Endodermal cell (in vitro differentiated cells): ENCODE measurements at regions not wholly inside any gene's neighbourhood (a gene's known extent, or its start where the extent isn't known, plus 50 kb on each side); places are given as distances from the start of the nearest gene placed in this dataset.
A peak's percentile ranks its signal among the peaks of the same experiment; 100 is the strongest.

Experiments used
- DNase-seq: peaks from one replicate; pipeline ENCODE4 v3.0.0-alpha.2; 2017
- H3K27ac ChIP-seq: 2 replicates; pipeline ENCODE4 v1.5.1; 2013; ENCODE audit warnings: mild to moderate bottlenecking, low read depth, low read length, moderate library complexity
- H3K27me3 ChIP-seq: 2 replicates; pipeline ENCODE4 v1.6.1; 2013; ENCODE audit warnings: mild to moderate bottlenecking, low read length, moderate library complexity; ENCODE audit not compliant: insufficient read depth, control insufficient read depth, poor library complexity, severe bottlenecking
- H3K36me3 ChIP-seq: 2 replicates; pipeline ENCODE4 v1.7.0; 2013; ENCODE audit warnings: mild to moderate bottlenecking, low read length, moderate library complexity; ENCODE audit not compliant: control insufficient read depth, insufficient read depth
- H3K4me1 ChIP-seq: one replicate; pipeline ENCODE4 v1.7.0; 2013; ENCODE audit warnings: low read length; ENCODE audit not compliant: control insufficient read depth, insufficient read depth
- H3K4me3 ChIP-seq: 2 replicates; pipeline ENCODE4 v1.5.1; 2013; ENCODE audit warnings: mild to moderate bottlenecking, low read length, moderate library complexity
- H3K9ac ChIP-seq: 2 replicates; pipeline ENCODE4 v1.6.1; 2013; ENCODE audit warnings: mild to moderate bottlenecking, low read length, moderate library complexity; ENCODE audit not compliant: poor library complexity, severe bottlenecking; ENCODE audit errors: extremely low read depth
- H3K9me3 ChIP-seq: 2 replicates; pipeline ENCODE4 v1.6.1; 2013; ENCODE audit warnings: mild to moderate bottlenecking, low read length, moderate library complexity; ENCODE audit not compliant: control insufficient read depth
- H3K27ac Mint-ChIP-seq: 2 replicates; pipeline ENCODE4 v1.8.0; 2020; ENCODE audit warnings: mixed read lengths
- H3K27me3 Mint-ChIP-seq: 2 replicates; pipeline ENCODE4 v1.8.0; 2021; ENCODE audit warnings: mild to moderate bottlenecking, mixed read lengths; ENCODE audit not compliant: insufficient read depth
- H3K36me3 Mint-ChIP-seq: 2 replicates; pipeline ENCODE4 v1.8.0; 2020; ENCODE audit warnings: low read depth, mixed read lengths
- H3K4me1 Mint-ChIP-seq: 2 replicates; pipeline ENCODE4 v1.8.0; 2020; ENCODE audit warnings: mixed read lengths
- H3K4me3 Mint-ChIP-seq: 2 replicates; pipeline ENCODE4 v1.8.0; 2020; ENCODE audit warnings: mild to moderate bottlenecking, moderate library complexity, mixed read lengths
- H3K9me3 Mint-ChIP-seq: 2 replicates; pipeline ENCODE4 v1.8.0; 2020; ENCODE audit warnings: mild to moderate bottlenecking, mixed read lengths
- CTCF ChIP-seq: fragments of 200-600 bp; sonication (generic); conservative IDR thresholded peaks from 2 replicates; pipeline ENCODE4 v1.5.0; 2021; ENCODE audit warnings: antibody characterized with exemption, mild to moderate bottlenecking
- WGBS, 2 experiments: methylation state at CpG; one replicate each; pipeline versions ENCODE4 v1.1.5 to v1.1.7; 2013; ENCODE audit warnings: missing lambda C conversion rate in 2 of 2, mixed read lengths in 1 of 2; ENCODE audit not compliant: insufficient coverage in 1 of 2, insufficient read length in 1 of 2; 5-methylcytosine and 5-hydroxymethylcytosine counted together

GRCh38 chr10:128386231-128386630 is 260.0 kb upstream of the MKI67 start:
- no peaks in the 10 kb centered on the region for H3K9me3 ChIP-seq
- no peaks in the 10 kb centered on the region for H3K4me1 Mint-ChIP-seq
- no peaks in the 10 kb centered on the region for H3K9me3 Mint-ChIP-seq
- no peaks in the 10 kb centered on the region for H3K27me3 ChIP-seq
- DNase-seq = peak; percentile 10
- no peak overlapping the region for H3K4me3 ChIP-seq
- H3K36me3 Mint-ChIP-seq = no peaks in the 10 kb centered on the region
- WGBS, 2 experiments = 92 to 97% methylated on average over 3 to 7 of the region's 7 CpGs
- no peak overlapping the region for H3K27ac Mint-ChIP-seq
- no peak overlapping the region for H3K27ac ChIP-seq
- H3K9ac ChIP-seq = no peak overlapping the region
- H3K4me3 Mint-ChIP-seq = no peak overlapping the region
- no peaks in the 10 kb centered on the region for H3K4me1 ChIP-seq
- H3K36me3 ChIP-seq = no peaks in the 10 kb centered on the region
- H3K27me3 Mint-ChIP-seq = peaks cover 5% of the 10 kb centered on the region
- no peak for TF ChIP-seq CTCF

GRCh38 chr10:128386816-128387604 is 260.8 kb upstream of the MKI67 start:
- peak; percentile 20 for DNase-seq
- WGBS, 2 experiments = 92 to 94% methylated on average over 21 to 24 of the region's 24 CpGs
- Histone ChIP-seq H3K4me3 (no peak overlapping the region), H3K9me3 (no peaks in the 10 kb centered on the region), H3K27ac (no peak overlapping the region), H3K27me3 (no peaks in the 10 kb centered on the region), H3K9ac (no peak overlapping the region), H3K36me3 (no peaks in the 10 kb centered on the region), H3K4me1 (no peaks in the 10 kb centered on the region)
- Mint-ChIP-seq H3K27ac (no peak overlapping the region), H3K4me1 (no peaks in the 10 kb centered on the region), H3K36me3 (no peaks in the 10 kb centered on the region), H3K27me3 (peaks cover 5% of the 10 kb centered on the region), H3K9me3 (no peaks in the 10 kb centered on the region), H3K4me3 (no peak overlapping the region)
- TF ChIP-seq CTCF = no peak

- H3K4me1 ChIP-seq = no peaks in the 10 kb centered on the region
Observed at GRCh38 chr10:128390596-128390995, 264.4 kb upstream of the MKI67 start.

More at GRCh38 chr10:128390596-128390995, 264.4 kb upstream of the MKI67 start:
- Mint-ChIP-seq H3K9me3 (no peaks in the 10 kb centered on the region), H3K36me3 (no peaks in the 10 kb centered on the region), H3K27ac (no peak overlapping the region), H3K4me1 (no peaks in the 10 kb centered on the region), H3K4me3 (no peak overlapping the region), H3K27me3 (no peaks in the 10 kb centered on the region)
- WGBS, 2 experiments = 74 to 81% methylated on average over 3 to 5 of the region's 5 CpGs
- Histone ChIP-seq H3K27ac (no peak overlapping the region), H3K4me3 (no peak overlapping the region), H3K27me3 (no peaks in the 10 kb centered on the region), H3K36me3 (no peaks in the 10 kb centered on the region), H3K9me3 (no peaks in the 10 kb centered on the region), H3K9ac (no peak overlapping the region)
- TF ChIP-seq CTCF = no peak
- DNase-seq = no peak
